Esophagus (tissue), 2 donors: ENCODE measurements at regions not wholly inside any gene's neighbourhood (a gene's known extent, or its start where the extent isn't known, plus 50 kb on each side); places are given as distances from the start of the nearest gene placed in this dataset.
"Not testable (repeated sequence)": the region's sequence is repeated elsewhere in the genome, so short reads cannot be mapped to it uniquely, and the experiment has no call there.

Experiments
- H3K27ac ChIP-seq, 2 donors: one replicate each; pipeline ENCODE4 v1.5.1; 2013; ENCODE audit warnings: low read depth in 2 of 2, mild to moderate bottlenecking in 2 of 2, inconsistent platforms in 1 of 2, low read length in 1 of 2, moderate library complexity in 1 of 2
- H3K27me3 ChIP-seq, 2 donors: one replicate each; pipeline ENCODE4 v1.6.1; 2013; ENCODE audit warnings: low read length in 2 of 2, control low read depth in 1 of 2, mild to moderate bottlenecking in 1 of 2; ENCODE audit not compliant: insufficient read depth in 2 of 2, control insufficient read depth in 1 of 2
- H3K36me3 ChIP-seq, 2 donors: one replicate each; pipeline ENCODE4 v1.6.1; 2013; ENCODE audit warnings: low read length in 1 of 2; ENCODE audit not compliant: control insufficient read depth in 2 of 2, insufficient read depth in 2 of 2
- H3K4me1 ChIP-seq, 2 donors: one replicate each; pipeline ENCODE4 v1.6.1; 2013; ENCODE audit warnings: low read length in 1 of 2; ENCODE audit not compliant: control insufficient read depth in 2 of 2, insufficient read depth in 2 of 2
- H3K4me3 ChIP-seq, 2 donors: one replicate each; pipeline ENCODE4 v1.5.1; 2013; ENCODE audit warnings: low read length in 2 of 2, mild to moderate bottlenecking in 2 of 2, low read depth in 1 of 2, moderate library complexity in 1 of 2
- H3K9me3 ChIP-seq, 2 donors: one replicate each; pipeline ENCODE4 v1.6.1; 2013; ENCODE audit warnings: mild to moderate bottlenecking in 2 of 2, low read depth in 1 of 2, low read length in 1 of 2, moderate library complexity in 1 of 2; ENCODE audit not compliant: control insufficient read depth in 2 of 2, insufficient read depth in 1 of 2
- WGBS, 2 donors: extraction: QIAGEN DNeasy Blood & Tissue Kit; methylation state at CpG; one replicate each; pipeline ENCODE4 v1.1.7; 2013; 5-methylcytosine and 5-hydroxymethylcytosine counted together
- donor health status: healthy with polysubstance abuse.
- donor health status: Bipolar disorder and iron deficiency.

DNA sequence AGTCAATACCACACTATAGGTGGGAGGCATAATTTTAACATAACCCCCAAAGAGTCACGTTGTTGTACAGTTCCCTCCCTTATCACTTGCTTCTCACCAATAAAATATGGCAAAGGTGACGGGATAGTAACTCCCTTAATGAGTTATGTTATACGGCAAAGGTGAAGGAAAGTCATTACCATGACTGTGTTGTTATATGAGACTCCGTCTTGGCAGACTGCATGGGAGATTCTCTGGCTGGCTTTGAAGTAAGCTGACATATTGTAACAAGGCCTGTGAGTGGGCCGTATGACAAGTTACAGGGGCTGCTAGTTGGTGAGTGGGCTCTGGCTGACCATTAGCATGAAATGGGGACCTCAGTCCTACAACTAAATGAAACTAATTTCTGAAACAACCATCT is 366.4 kb upstream of the FTMT start:
- no peaks in the 10 kb centered on the region for H3K36me3 ChIP-seq
- H3K27ac ChIP-seq, result no peak overlapping the region
- no peak overlapping the region for H3K4me3 ChIP-seq
- no peaks in the 10 kb centered on the region for H3K4me1 ChIP-seq
- H3K9me3 ChIP-seq, result no peaks in the 10 kb centered on the region
- H3K27me3 ChIP-seq, result no peaks in the 10 kb centered on the region
- WGBS, 2 donors, result 66 to 77% methylated on average over 5 of the region's 5 CpGs

DNA sequence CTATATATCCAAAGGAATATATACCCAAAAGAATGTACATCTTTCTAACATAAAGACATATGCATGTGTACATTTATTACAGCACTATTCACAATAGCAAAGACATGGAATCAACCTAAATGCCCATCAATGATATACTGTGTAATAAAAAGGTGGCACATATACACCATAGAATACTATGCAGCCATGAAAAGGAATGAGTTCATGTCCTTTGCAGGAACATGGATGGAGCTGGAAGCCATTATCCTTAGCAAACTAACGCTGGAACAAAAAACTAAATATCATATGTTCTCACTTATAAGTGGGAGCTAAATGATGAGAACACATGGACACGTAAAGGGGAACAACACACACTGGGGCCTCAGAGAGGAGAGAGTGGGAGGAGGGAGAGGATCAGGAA is 365.7 kb upstream of the FTMT start:
- not testable (repeated sequence) for H3K27me3 ChIP-seq, H3K4me3 ChIP-seq, H3K36me3 ChIP-seq, H3K9me3 ChIP-seq, H3K4me1 ChIP-seq, H3K27ac ChIP-seq
- 91 to 96% methylated on average over 2 of the region's 2 CpGs for whole genome bisulfite sequencing, 2 donors

DNA sequence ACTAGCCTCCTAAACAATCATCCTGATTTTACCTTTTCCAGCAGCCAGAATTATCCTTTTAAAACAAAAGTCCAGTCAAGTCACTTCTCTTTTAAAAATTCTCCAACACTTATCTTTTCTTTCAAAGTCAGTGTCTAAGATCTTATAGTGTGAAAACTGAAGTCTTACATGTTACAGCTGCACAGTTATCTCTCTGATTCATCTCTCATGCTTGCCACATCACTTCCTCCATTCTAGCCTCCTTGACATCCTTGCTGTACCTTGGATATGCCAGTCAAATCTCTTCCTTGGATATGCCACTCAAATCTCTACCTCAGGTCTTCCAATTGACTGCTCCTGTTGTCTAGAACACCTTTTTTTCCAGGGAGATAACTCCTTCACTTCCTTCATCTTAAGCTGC is 361.7 kb upstream of the FTMT start:
- no peak overlapping the region for H3K4me3 ChIP-seq
- no peak overlapping the region for H3K27ac ChIP-seq
- no peaks in the 10 kb centered on the region for H3K4me1 ChIP-seq
- H3K27me3 ChIP-seq, result no peaks in the 10 kb centered on the region
- H3K9me3 ChIP-seq, result no peaks in the 10 kb centered on the region
- H3K36me3 ChIP-seq, result no peaks in the 10 kb centered on the region

DNA sequence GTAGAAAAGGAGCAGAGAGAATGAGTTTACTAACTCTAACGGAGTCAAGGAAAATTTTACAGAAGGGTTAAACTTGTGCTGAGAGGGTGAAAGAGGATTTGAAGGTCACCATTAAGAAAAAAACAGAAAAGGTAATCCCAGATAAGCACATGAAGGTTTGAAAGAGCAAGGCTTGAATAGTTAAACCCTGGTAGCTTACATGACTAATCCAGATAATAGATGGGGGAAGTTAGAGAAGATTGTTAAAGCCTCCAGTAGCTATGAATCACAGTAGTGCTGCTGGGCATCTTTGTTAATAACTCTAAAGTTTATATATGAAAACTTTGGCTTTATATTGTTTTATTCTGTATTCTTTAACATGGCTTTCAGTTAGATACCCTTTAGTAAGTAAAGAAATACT is 354.5 kb upstream of the FTMT start:
- Histone ChIP-seq H3K4me3 (no peak overlapping the region), H3K27ac (no peak overlapping the region), H3K4me1 (no peaks in the 10 kb centered on the region), H3K9me3 (no peaks in the 10 kb centered on the region), H3K36me3 (no peaks in the 10 kb centered on the region), H3K27me3 (no peaks in the 10 kb centered on the region)
- WGBS, 2 donors, result 44 to 55% methylated on average over 1 of the region's 1 CpG

DNA sequence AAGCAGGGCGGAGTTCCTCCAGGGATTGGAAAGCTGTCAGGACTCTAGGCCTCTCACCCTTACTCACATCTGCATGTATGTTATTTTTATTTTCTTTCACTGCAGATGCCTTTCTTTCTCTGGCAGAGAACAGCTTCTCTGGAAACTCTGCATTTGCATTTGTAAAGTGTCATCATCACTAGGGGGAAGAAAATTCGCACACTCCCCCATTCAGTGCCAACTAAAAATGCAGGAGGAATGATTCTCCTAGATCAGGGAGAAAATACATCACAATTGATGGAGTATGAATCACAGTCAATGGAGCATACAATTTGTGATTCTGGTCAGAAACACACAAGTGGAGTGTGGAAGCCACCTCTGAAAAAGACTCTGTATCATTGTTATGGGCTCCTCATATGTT is 351.4 kb upstream of the FTMT start:
- H3K4me1 ChIP-seq, result no peaks in the 10 kb centered on the region
- H3K9me3 ChIP-seq, result no peaks in the 10 kb centered on the region
- H3K4me3 ChIP-seq, result no peak overlapping the region
- H3K27me3 ChIP-seq, result no peaks in the 10 kb centered on the region
- 41 to 60% methylated on average over 2 of the region's 2 CpGs for WGBS, 2 donors
- no peaks in the 10 kb centered on the region for H3K36me3 ChIP-seq
- no peak overlapping the region for H3K27ac ChIP-seq

DNA sequence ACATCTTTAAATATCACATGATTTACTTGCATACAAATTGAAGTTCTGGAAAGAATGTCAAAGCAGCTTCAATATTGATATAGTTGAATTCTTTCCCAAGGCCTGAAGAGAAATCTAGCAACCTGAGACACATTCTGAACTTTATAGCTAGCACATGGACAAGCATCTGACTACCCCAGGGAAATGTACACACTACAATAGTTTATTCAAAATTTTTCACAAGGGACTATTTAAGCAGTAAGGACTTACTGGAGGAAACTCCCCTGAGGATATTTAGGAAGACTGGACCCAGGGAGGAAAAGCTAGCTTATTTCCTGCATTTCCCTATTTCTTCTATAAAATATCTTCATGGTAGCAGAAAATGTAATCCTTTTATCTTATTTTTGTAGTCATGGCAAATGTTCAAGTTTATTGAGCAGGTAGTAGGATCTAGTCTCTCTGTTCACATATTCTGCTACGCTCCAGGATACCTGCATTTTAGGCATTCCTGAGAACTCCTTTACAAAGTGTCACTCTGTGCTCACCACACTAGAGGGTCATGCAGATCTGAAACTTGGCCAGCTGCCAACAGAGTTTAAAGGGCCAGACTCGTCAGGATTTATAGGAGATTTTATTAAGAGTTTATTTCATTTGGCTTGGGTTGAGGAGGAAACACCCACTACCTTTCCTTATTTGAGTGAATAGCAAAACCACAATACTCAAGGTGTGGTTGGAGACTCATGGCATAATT is 348.4 kb upstream of the FTMT start:
- H3K4me1 ChIP-seq, result no peaks in the 10 kb centered on the region
- no peaks in the 10 kb centered on the region for H3K36me3 ChIP-seq
- 20 to 39% methylated on average over 2 of the region's 2 CpGs for WGBS, 2 donors
- H3K27ac ChIP-seq, result no peak overlapping the region
- no peak overlapping the region for H3K4me3 ChIP-seq
- H3K27me3 ChIP-seq, result no peaks in the 10 kb centered on the region
- no peaks in the 10 kb centered on the region for H3K9me3 ChIP-seq

DNA sequence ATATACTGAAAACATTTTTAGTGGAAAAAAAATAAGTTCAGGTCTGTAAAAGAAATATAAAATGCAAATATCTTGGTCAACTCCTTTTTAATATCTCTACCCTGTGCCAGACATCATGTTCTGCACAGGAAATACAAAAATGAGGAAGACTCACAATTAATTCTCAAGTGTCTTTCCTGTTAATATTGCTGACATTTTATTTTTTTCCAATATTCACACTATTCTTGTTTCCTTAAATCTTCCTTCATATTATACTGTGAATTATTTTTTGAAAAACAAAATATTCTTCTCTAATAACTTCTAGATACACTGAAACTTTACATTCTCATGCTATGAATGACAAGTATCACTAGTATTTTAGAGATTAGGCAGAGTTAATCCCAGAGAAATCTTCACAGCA is 334.7 kb upstream of the FTMT start:
- Histone ChIP-seq H3K4me1 (no peaks in the 10 kb centered on the region), H3K9me3 (no peaks in the 10 kb centered on the region), H3K36me3 (no peaks in the 10 kb centered on the region), H3K4me3 (no peak overlapping the region), H3K27ac (no peak overlapping the region), H3K27me3 (no peaks in the 10 kb centered on the region)

DNA sequence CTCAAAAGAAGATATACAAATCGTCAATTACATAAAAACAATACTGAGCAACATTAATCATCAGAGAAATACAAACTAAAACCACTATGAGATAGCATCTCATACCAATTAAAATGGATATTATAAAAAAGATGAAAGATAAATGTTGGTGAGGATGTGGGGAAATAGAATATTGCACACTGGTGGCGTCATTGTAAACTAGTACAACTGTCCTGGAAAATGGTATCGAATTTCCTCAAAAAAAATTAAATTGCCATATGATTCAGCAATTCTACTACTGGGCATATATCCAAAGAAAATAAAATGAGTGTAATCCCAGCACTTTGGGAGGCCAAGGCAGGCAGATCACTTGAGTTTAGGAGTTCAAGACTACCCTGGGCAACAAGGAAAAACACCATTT is 326.0 kb upstream of the FTMT start:
- Histone ChIP-seq H3K27me3 (no peaks in the 10 kb centered on the region), H3K27ac (no peak overlapping the region), H3K4me1 (no peaks in the 10 kb centered on the region), H3K4me3 (no peak overlapping the region), H3K36me3 (no peaks in the 10 kb centered on the region), H3K9me3 (no peaks in the 10 kb centered on the region)
- WGBS, 2 donors, result 90% methylated on average over 3 of the region's 3 CpGs

DNA sequence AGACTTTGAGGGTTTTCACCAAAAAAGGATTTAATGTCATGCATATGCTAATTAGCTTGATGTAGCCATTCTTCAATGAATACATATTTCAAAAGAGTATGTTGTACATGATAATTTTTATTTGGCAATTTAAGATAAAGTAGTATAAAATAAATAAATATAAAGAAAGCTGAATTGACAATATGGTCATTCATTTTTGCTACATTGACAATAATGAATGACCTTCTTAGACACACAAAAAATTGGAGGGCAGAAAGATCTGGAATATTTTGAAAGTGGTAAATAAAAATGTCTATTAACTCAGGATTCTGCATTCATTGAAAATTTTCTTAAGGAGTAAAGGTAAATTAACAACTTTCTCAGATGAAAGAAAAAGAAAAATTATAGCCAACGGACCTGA is 324.8 kb upstream of the FTMT start:
- no peak overlapping the region for H3K27ac ChIP-seq
- 75 to 82% methylated on average over 1 of the region's 1 CpG for WGBS, 2 donors
- H3K4me1 ChIP-seq, result no peaks in the 10 kb centered on the region
- no peak overlapping the region for H3K4me3 ChIP-seq
- no peaks in the 10 kb centered on the region for H3K36me3 ChIP-seq
- H3K27me3 ChIP-seq, result no peaks in the 10 kb centered on the region
- no peaks in the 10 kb centered on the region for H3K9me3 ChIP-seq

DNA sequence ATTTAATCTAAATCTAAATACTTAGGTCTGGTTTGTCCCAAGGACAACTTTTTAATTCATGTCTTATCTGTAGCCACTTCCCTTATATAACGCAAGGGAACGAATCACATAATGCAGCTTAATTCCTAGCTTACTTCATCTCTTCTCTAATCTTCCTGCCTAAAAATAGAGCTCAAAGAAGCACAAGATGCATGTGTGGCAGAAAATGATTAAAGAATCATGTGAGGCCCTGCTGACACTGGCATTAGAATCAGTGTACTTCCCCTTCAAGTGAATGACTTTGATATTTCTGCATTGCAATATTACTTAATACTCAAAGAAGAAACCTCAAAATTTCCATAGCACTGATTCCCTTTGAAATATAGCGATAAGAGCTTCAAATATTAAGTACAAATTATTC is 317.9 kb upstream of the FTMT start:
- no peak overlapping the region for H3K4me3 ChIP-seq
- H3K9me3 ChIP-seq, result no peaks in the 10 kb centered on the region
- H3K36me3 ChIP-seq, result no peaks in the 10 kb centered on the region
- no peaks in the 10 kb centered on the region for H3K4me1 ChIP-seq
- no peaks in the 10 kb centered on the region for H3K27me3 ChIP-seq
- no peak overlapping the region for H3K27ac ChIP-seq
- WGBS, 2 donors, result 81 to 82% methylated on average over 3 of the region's 3 CpGs
